HepG2 (cell line): ENCODE measurements at regions not wholly inside any gene's neighbourhood (a gene's known extent, or its start where the extent isn't known, plus 50 kb on each side); places are given as distances from the start of the nearest gene placed in this dataset.

Experiments
- ATAC-seq: fragments of 200-7000 bp; cut with Tn5 transposase; 3 replicates; pipeline ENCODE4 v1.9.1; 2020; ENCODE audit warnings: mild to moderate bottlenecking, moderate library complexity
- BruUV-seq: library from RNA; stranded (reverse); fragments of 400-500 nt; replicated peaks from 2 replicates; lab custom pipeline; 2021; lab: Mats Ljungman, UMichigan
- CTCF ChIA-PET: fragments of 300-600 bp; formaldehyde crosslinking; extraction: SDS; loops from one replicate; lab custom pipeline; 2021; ENCODE audit warnings: low total read pairs, inconsistent platforms, low intra/inter-chr PET ratio; lab: Yijun Ruan, JAX
- POLR2A ChIA-PET: fragments of 350-600 bp; sonication (Branson Sonifier 250); formaldehyde crosslinking; loops from one replicate; lab custom pipeline; 2020; ENCODE audit warnings: antibody characterized with exemption, inconsistent platforms; lab: Yijun Ruan, JAX
- DNase-seq: peaks from one replicate; pipeline ENCODE4 v3.0.0-alpha.2; 2015; ENCODE audit warnings: low spot score
- FAIRE-seq: peaks from 3 replicates; lab custom pipeline; 2011; peaks lifted over from hg19 to GRCh38; lab: Jason Lieb, UNC
- H2AFZ ChIP-seq: one replicate; pipeline ENCODE4 v1.6.1; 2011; ENCODE audit warnings: low read length, inconsistent platforms
- H3K27ac ChIP-seq: fragments of 300-600 bp; 3 replicates; pipeline ENCODE4 v1.8.0; 2011; ENCODE audit warnings: mixed run types, mild to moderate bottlenecking, mixed read lengths, low read length, inconsistent platforms; ENCODE audit not compliant: insufficient read depth; ENCODE audit errors: extremely low read length
- H3K27me3 ChIP-seq, 2 experiments: fragments of 200-600 bp in 1 of 2; 2 replicates in 1 of 2; 3 replicates in 1 of 2; pipeline versions ENCODE4 v1.6.0 to v1.8.0; 2011; ENCODE audit warnings: low read length in 2 of 2, mild to moderate bottlenecking in 2 of 2, moderate library complexity in 2 of 2, inconsistent platforms in 1 of 2; ENCODE audit not compliant: insufficient read depth in 2 of 2, control insufficient read depth in 1 of 2
- H3K36me3 ChIP-seq, 2 experiments: fragments of 200-600 bp in 1 of 2; replicated peaks in 1 of 2; 2 replicates in 1 of 2; 3 replicates in 1 of 2; pipeline versions ENCODE4 v1.5.1 to v1.8.0; 2011; ENCODE audit warnings: low read length in 2 of 2, inconsistent platforms in 1 of 2; ENCODE audit not compliant: insufficient read depth in 2 of 2, control insufficient read depth in 1 of 2
- H3K4me1 ChIP-seq: 2 replicates; pipeline ENCODE4 v1.5.1; 2012; ENCODE audit warnings: low read length, inconsistent platforms; ENCODE audit not compliant: insufficient read depth
- H3K4me2 ChIP-seq: 2 replicates; pipeline ENCODE4 v1.6.0; 2011; ENCODE audit warnings: low read depth, low read length, inconsistent platforms
- H3K4me3 ChIP-seq, 3 experiments: fragments of 200-600 bp in 1 of 3; sonication (generic), shearing (Covaris generic) in 1 of 3; replicated peaks in 1 of 3; 2 replicates each; pipeline ENCODE4 v1.5.1; 2011 to 2016; ENCODE audit warnings: low read length in 3 of 3, inconsistent platforms in 2 of 3, low read depth in 2 of 3, mild to moderate bottlenecking in 2 of 3, control low read depth in 1 of 3, mixed read lengths in 1 of 3; ENCODE audit not compliant: insufficient read depth in 1 of 3
- H3K79me2 ChIP-seq: one replicate; pipeline ENCODE4 v1.6.1; 2011; ENCODE audit warnings: low read length, inconsistent platforms; ENCODE audit not compliant: insufficient read depth
- H3K9ac ChIP-seq: 2 replicates; pipeline ENCODE4 v1.6.0; 2011; ENCODE audit warnings: mild to moderate bottlenecking, low read depth, low read length, inconsistent platforms; ENCODE audit not compliant: insufficient read depth
- H3K9me3 ChIP-seq: 2 replicates; pipeline ENCODE4 v1.5.1; 2012; ENCODE audit warnings: mild to moderate bottlenecking, low read length
- H4K20me1 ChIP-seq: 2 replicates; pipeline ENCODE4 v1.6.0; 2011; ENCODE audit warnings: inconsistent platforms, mild to moderate bottlenecking, low read length, moderate library complexity; ENCODE audit not compliant: insufficient read depth
- ATF7 ChIP-seq, 2 experiments: fragments of 450-650 bp in 1 of 2; sonication (generic) in 1 of 2; formaldehyde crosslinking in 1 of 2; IDR thresholded peaks; 2 replicates each; pipeline versions ENCODE4 v1.4.0 to v1.6.1; 2016 to 2020; ENCODE audit warnings: antibody characterized with exemption in 1 of 2, mild to moderate bottlenecking in 1 of 2, missing genetic modification reagents in 1 of 2
- HINFP ChIP-seq: sonication (generic); formaldehyde crosslinking; IDR thresholded peaks from 2 replicates; pipeline ENCODE4 v1.4.0; 2020; ENCODE audit warnings: low read depth, mild to moderate bottlenecking, missing genetic modification reagents
- HNF1B ChIP-seq: sonication (generic); formaldehyde crosslinking; IDR thresholded peaks from 2 replicates; pipeline ENCODE4 v1.5.1; 2020; ENCODE audit warnings: mild to moderate bottlenecking, moderate library complexity, missing genetic modification reagents
- KMT2B ChIP-seq: IDR thresholded peaks from 2 replicates; pipeline ENCODE4 v1.6.1; 2016; ENCODE audit warnings: missing genetic modification reagents, missing compliant biosample characterization
- PAWR ChIP-seq: sonication (generic); formaldehyde crosslinking; IDR thresholded peaks from 2 replicates; pipeline ENCODE4 v1.4.0; 2020; ENCODE audit warnings: missing genetic modification reagents, mild to moderate bottlenecking, borderline replicate concordance
- SAFB2 ChIP-seq: sonication (generic); formaldehyde crosslinking; IDR thresholded peaks from 2 replicates; pipeline ENCODE4 v1.5.1; 2020; ENCODE audit warnings: missing genetic modification reagents, low read depth, mild to moderate bottlenecking, borderline replicate concordance
- WGBS: methylation state at CpG from one replicate; pipeline ENCODE4 v1.1.6; 2017; ENCODE audit warnings: low lambda C conversion rate; 5-methylcytosine and 5-hydroxymethylcytosine counted together
- in situ Hi-C: cut with HindIII; loops from 2 replicates; pipeline ENCODE4 v1.10.0; 2017; ENCODE audit warnings: low pct_unique_long_range_greater_than_20kb; ENCODE audit not compliant: extremely low pct_ligation_motif_present
- intact Hi-C: fragments of 100-400 bp; cut with micrococcal nuclease; formaldehyde crosslinking; loops from one replicate; pipeline ENCODE4 v1.10.0; 2022; ENCODE audit not compliant: unreplicated experiment

GRCh38 chr11:64437426-64437825, 78.5 kb downstream of the RPS6KA4 start (continued):
- TF ChIP-seq HNF1B (CRISPR knock-in tag) (no peak), PAWR (no peak)

- FAIRE-seq, result no peak
- H4K20me1 ChIP-seq, result no peaks in the 10 kb centered on the region
- H3K36me3 ChIP-seq, result no peaks in the 10 kb centered on the region
- DNase-seq, result no peak
- POLR2A ChIA-PET, result no interaction called here
- peaks cover 10 to 71% of the 10 kb centered on the region in 2 experiments; a peak in 4 of 5 replicates for H3K27me3 ChIP-seq
- H3K4me1 ChIP-seq, result no peaks in the 10 kb centered on the region
- WGBS, result 13% methylated on average over 13 of the region's 22 CpGs
- TF ChIP-seq KMT2B (CRISPR knock-in tag), result no peak
- no peak for TF ChIP-seq ATF7 (IDR thresholded peaks at IDR 0.05)
- no peak for TF ChIP-seq ATF7 (CRISPR knock-in tag; IDR thresholded peaks at IDR 0.05)
- no peak for TF ChIP-seq HINFP
- TF ChIP-seq SAFB2 (CRISPR knock-in tag), result no peak
- TF ChIP-seq, all 625 proteins: peak for 0
- CTCF ChIA-PET, result no interaction called here
- Histone ChIP-seq H3K79me2 (no peaks in the 10 kb centered on the region), H3K9me3 (no peaks in the 10 kb centered on the region), H3K27ac (no peak overlapping the region), H3K9ac (no peak overlapping the region), H3K4me3 (no peak overlapping the region), H2AFZ (no peak overlapping the region), H3K4me2 (no peak overlapping the region)
- in situ Hi-C loops (no loop called here), intact Hi-C loops (no loop called here)
- no TSS peak for BruUV-seq
- no peak for ATAC-seq
Observed at GRCh38 chr11:64438986-64439771, 80.2 kb downstream of the RPS6KA4 start.
